D721Med (cell line): ENCODE measurements at regions not wholly inside any gene's neighbourhood (a gene's known extent, or its start where the extent isn't known, plus 50 kb on each side); places are given as distances from the start of the nearest gene placed in this dataset.

ENCODE experiments used
- DNase-seq: peaks from one replicate; pipeline ENCODE4 v3.0.0; 2011; ENCODE audit warnings: low spot score; ENCODE audit not compliant: insufficient read length
- FAIRE-seq: peaks from 2 replicates; lab custom pipeline; 2011; peaks lifted over from hg19 to GRCh38; lab: Jason Lieb, UNC
- TF ChIP-seq, protein P1 (sequence below): IDR thresholded peaks from 2 replicates; pipeline ENCODE4 v1.5.1; 2012; ENCODE audit warnings: mild to moderate bottlenecking, control low read depth; ENCODE audit not compliant: insufficient read depth; ENCODE audit errors: missing control alignments

DNA sequence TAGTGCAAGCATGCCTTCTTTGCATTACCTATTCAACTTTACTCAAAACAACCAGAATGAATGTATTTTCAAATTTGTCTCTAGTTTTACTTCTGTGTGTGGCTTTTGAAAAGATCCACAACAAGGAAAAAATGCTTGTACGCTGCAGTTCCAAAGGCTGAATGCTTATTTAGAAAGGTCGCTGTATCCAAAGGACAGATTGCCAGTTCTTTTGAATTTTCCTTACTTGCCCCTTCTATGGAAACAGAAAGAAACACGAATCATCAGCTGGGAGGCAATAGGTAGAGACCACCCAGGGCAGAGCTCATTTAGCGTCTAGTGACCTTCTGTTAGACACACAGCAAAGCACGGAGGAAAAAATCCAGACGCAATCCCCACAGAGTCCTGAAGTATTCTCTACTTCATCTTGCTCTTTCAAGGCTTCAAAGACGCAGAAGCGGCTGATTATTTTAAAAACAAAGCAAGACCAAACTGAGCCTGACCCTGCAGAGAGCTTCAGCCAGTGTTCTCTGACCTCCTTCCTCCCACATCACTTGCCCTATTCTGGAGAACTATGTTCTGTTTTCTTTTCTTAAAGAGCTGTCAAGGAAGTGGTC is 674.6 kb upstream of the SGCG start:
- DNase-seq (no peak), FAIRE-seq (no peak)
- TF ChIP-seq, protein P1, sequence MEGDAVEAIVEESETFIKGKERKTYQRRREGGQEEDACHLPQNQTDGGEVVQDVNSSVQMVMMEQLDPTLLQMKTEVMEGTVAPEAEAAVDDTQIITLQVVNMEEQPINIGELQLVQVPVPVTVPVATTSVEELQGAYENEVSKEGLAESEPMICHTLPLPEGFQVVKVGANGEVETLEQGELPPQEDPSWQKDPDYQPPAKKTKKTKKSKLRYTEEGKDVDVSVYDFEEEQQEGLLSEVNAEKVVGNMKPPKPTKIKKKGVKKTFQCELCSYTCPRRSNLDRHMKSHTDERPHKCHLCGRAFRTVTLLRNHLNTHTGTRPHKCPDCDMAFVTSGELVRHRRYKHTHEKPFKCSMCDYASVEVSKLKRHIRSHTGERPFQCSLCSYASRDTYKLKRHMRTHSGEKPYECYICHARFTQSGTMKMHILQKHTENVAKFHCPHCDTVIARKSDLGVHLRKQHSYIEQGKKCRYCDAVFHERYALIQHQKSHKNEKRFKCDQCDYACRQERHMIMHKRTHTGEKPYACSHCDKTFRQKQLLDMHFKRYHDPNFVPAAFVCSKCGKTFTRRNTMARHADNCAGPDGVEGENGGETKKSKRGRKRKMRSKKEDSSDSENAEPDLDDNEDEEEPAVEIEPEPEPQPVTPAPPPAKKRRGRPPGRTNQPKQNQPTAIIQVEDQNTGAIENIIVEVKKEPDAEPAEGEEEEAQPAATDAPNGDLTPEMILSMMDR, result no peak

DNA sequence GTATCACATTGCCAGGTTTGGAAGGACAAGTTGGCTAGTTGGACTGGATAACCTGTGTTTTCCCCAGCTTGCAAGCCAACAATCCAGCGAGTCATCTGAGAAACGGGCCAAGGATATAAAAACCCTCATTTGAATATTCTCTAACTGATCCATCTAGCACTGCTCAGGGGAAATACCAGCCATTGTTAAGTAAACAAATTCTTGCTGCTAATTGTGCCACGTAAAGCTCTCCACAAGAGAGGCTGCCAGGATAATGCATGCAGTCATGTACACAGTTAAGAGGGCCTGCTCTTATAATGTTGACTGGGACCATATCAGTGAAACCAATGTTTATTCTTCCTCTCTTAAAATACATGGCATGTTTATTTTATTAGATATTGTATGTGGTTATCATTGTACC is 663.2 kb upstream of the SGCG start:
- TF ChIP-seq, protein P1, result no peak
- FAIRE-seq (no peak), DNase-seq (no peak)

DNA sequence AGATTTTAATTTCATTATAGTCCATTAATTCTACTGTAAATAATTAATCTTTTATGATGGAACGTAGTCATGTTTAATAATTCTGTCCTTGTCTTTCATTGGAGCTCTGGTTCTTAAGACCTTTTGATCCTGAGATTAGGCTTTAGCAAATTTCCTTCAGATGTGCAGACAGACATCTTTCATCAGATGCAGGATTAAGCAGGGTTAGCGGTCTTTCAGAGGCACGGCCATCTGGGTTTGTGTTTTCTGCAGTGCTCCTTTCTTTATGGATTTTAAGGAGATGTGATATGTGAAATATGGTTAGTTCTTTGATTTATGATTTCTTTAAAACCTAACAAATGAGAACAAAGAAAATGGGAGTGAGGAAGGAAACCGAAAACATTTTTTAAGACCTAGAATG is 643.9 kb upstream of the SGCG start:
- FAIRE-seq (peak; percentile 95), DNase-seq (no peak)

DNA sequence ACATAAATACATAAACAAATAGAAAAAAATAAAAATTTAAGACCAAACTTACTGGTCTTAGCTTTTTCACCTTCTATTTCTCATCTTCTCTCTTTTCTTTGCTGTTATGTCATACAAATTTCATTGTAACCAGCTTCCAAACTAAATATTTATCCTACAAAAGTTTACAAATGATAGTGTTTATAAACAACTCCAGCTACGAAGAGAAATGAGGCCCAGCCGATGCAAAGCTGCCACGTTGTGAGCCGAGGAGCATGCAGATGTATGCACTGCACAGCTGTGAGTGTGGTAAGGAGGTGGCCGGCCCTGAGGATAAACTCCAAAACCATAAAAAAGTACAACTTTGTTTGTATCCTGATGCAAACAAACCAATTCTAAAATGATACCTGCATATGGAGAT is 642.4 kb upstream of the SGCG start:
- no peak for FAIRE-seq
- DNase-seq, result no peak
- TF ChIP-seq, protein P1, result no peak

More for the DNA sequence above, 643.9 kb upstream of the SGCG start:
- TF ChIP-seq, protein P1, result no peak

DNA sequence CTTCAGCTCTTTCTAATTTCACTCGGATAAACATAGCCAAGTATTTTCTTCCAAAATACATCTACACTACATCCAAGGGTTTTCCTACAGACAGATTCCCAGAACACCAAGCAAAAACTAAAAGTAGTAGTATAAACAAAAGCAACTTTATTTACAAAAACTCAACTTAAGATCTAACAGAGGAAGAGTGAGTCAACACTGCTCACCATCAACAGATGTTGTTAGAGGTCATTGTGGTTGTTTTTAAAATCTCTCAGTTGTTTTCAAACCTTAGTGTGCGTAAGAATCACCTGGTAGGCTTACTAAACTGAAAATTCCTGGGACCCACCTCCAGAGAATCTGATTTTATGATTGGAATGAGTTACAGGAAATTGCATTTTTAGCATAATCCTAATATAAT is 631.7 kb upstream of the SGCG start:
- FAIRE-seq, result no peak
- no peak for DNase-seq

DNA sequence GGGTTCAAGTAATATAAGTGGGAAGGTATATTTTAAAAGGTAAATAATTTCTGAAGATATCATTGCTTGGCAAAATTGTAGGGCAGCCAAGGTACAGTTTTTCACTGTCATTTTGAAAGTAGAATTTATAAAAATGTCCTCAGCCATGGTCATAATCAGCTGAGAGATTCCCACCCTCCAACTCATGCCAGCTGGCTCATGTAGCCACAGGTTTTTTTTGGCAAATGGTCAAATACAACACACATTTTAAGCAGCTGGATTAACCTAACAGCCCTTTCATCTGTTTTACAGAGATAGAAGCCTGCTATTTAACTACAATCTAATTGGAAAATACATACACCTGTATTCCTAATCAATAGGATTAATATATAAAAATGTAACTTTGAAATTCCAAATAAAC is 619.2 kb upstream of the SGCG start:
- TF ChIP-seq, protein P1, result no peak
- FAIRE-seq (no peak), DNase-seq (no peak)

More for the DNA sequence above, 631.7 kb upstream of the SGCG start:
- TF ChIP-seq, protein P1, result no peak

DNA sequence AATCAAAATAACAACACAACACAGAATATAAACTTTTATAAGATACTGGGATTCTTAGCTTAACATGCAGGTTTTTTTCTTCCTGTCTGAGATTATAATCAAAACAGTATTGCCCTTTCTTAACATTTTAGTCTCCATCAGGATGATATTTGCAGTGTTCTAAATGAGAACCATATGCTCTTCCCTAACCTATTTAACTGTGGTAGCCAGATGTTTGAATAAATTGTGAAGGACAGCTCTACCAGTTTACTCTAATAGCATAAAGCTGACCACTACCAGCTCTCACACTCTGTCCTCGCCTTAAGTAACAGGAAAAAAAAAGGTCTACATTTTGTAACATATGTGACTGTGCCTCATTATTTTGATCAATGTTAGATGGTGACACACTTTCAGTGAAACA is 618.7 kb upstream of the SGCG start:
- FAIRE-seq (no peak), DNase-seq (no peak)
- TF ChIP-seq, protein P1, result no peak
